ENCODE measurements at regions not wholly inside any gene's neighbourhood (a gene's known extent, or its start where the extent isn't known, plus 50 kb on each side); places are given as distances from the start of the nearest gene placed in this dataset.

DNA sequence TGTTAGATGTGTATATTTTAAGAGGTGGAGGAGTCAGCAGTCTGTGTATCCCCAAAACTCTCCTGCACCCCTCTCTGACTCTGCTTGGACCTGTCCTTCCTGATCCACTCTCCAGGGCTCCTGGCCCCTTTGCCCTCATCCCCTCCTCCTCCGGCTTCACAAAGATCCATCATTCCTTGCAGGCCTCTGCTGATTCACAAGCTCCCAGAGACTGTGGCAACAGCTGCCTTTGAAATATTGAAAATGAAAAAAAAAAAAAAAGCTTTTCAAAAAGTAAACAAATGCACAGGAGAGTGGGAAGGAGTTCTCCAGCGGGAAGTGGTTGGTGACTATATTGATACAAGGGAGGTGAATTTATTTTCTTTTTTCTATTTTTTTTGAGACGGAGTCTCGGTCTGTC, 330.2 kb upstream of the SULF2 start:
- no peak for DNase-seq (ENCODE audit: extremely low read depth, low read depth)

DNA sequence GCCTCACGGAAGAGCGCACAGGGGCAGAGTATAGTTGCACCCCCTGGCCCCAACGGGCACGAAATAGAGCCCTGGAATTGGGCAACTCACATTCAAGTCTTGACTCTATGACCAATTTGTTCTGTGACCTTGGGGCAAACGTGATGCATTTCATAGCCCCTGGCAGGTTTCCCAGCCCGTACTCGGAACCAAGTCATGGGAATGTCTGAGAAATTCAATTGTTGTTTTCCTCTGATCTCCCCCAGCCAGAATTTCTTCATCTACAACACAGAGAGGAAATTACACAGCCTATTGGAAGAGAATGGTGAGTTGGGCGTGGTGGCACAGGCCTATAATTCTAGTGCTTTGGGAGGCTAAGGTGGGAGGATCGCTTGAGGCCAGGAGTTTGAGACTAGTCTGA, 322.3 kb upstream of the SULF2 start:
- no peak for DNase-seq (ENCODE audit: extremely low read depth, low read depth)

DNA sequence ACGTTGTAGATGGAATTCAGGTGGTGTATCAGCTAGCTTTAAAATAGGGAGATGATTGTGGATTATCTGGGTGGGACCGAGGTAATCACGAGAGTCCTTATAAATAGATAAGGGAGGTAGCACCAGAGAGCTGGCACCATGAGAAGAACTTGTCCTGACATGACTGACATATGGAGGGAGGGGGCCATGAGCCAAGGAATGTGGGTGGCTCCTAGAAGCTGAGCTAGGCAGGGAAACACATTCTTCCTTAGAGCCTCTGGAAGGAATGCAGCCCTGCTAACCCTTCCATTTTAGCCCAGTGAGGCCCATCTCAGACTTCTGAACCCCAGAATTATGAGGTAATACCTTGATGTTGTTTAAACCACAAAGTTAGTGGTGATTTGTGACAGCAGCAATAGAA, 321.1 kb upstream of the SULF2 start:
- no peak for DNase-seq (ENCODE audit: extremely low read depth, low read depth)

DNA sequence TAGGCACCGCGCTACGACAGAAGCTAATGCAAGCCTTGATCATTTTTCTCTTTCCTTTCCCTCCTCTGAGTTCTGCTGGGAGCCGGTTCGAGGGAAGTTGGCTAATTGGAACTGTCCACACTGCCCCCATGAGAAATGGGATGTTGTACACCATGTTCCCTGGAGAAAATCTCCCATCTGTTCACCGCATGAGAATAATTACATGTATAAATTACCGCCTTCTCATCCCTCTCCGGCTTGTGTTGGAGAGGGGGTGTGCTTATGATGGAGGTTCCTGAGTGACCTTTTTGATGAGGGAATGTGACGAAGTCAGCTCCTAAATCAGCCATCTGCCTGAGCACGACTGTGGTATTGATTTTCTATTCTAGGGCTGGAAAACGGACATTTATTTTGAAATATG, 320.2 kb upstream of the SULF2 start:
- no peak for DNase-seq (ENCODE audit: extremely low read depth, low read depth)

DNA sequence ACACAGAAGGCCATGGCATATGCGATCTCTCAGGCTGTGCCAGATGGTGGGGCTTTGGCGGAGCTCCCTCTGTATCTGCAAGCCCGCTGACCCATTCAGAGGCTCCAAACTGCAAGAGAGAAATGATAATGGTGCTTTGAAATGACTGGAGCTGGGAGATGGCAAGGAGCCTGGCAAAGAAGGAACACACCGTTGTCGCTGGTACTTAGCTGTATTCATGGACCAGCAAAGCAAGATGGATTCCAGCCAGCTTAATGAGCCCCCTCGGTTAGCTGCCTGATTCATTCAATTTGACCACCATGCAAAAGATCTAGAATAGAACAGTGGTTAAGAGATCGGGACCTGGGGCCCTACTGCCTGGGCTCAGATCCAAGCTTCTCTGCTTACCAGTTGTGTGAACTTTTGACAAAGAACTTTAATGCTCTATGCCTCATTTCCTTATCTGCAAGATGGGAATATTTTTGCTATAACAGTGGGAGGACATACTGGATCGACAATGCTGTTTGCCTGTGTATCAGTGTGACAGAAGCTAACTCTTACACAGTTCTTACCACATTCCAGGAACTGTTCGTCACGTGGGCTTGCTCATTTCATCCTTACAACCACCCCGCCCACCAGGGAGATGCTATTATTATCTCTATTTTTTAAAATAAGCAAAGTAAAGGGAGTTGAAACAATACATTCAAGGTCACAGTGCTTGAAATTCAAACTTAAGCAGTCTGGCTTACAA, 317.8 kb upstream of the SULF2 start:
- no peak for DNase-seq (ENCODE audit: extremely low read depth, low read depth)

DNA sequence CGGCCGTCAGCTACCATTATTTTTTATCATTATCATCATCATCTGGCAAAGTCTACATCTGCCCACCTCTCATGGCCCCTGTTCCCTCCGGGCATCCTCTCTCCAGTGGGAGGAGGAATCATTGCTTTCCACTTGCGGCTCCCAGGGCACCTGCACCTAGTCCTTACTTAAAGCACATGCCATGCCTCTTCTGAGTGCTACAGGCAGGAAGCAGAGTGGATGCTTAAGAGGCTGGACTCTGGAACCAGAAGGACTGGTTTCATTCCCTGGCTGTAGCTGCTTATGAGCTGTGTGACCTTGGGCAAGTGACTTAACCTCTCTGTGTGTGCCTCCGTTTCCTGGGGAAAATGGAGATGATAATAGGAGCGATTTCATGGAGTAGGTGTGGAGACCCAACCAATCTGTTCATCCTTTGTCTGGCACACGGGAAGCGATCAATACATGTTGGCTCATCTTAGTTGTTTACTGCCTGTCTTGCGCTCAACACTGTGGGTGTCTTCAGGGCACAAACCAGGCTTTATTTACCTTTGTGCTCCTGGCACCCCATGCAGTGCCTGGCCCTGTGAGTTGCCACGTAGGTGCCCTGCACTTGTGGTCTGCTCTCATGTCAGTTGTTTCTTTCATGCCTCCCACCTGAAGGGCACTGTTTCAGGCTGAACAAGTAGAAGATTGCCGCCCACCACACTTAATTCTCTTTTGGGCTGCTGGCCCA, 317.0 kb upstream of the SULF2 start:
- no peak for DNase-seq (ENCODE audit: extremely low read depth, low read depth)

DNA sequence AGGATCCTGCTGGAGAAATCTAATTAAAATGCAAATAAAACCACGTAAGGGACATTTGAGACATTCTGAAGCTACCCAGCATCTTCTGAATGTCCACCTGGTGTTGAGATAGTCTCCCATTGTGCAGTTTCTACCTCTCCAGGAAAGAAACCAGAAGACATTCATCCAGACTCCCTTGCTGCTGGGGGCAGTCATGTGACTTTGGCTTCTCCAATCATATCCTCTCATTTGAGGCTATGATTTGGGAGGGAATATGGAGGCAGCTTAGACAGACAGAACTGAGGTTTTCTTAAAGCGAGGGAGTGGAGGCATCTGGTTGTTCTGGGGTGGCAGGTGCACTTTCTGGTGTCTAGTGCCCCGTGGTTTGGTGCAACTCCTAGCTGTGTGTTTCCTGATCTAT, 315.2 kb upstream of the SULF2 start:
- DNase-seq (ENCODE audit: extremely low read depth, low read depth) = no peak

DNA sequence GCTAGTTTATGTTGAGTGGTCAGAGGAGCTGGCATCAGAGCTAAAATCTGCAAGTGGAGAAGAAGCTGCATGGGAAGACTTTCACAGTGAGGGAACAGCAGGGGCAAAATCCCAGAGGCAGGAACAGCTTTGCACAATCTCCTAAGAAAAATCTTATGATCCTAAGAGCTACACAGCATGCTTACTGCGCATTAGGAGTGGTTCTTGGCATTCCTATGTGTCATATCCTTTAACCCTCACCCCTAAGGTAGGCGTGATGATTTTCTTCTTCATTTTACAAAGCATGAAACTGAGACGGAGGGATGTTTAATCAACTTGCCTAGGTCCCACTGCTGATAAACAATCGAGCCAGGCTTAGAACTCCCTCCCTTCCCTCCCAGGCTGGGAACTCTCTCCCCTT, 313.6 kb upstream of the SULF2 start:
- no peak for DNase-seq (ENCODE audit: extremely low read depth, low read depth)

DNA sequence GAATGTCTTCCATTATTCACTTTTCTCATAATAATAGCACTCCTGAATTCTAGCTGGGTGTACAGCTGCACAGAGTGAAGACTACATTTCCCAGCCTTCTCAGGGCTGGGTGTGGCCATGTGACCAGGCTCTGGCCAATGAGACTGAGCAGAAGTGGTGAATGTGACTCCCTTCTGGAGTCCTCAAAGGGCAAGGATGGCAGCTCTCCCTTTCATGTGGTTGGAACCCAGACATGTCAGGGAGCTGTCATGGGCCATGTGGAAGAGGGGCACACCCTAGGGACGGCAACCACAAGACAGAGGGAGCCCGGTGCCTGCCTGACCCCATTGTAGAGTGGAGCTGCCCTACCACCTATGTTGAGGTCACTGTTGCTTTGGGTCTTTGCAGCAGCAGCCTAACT, 312.8 kb upstream of the SULF2 start:
- no peak for DNase-seq (ENCODE audit: extremely low read depth, low read depth)

DNA sequence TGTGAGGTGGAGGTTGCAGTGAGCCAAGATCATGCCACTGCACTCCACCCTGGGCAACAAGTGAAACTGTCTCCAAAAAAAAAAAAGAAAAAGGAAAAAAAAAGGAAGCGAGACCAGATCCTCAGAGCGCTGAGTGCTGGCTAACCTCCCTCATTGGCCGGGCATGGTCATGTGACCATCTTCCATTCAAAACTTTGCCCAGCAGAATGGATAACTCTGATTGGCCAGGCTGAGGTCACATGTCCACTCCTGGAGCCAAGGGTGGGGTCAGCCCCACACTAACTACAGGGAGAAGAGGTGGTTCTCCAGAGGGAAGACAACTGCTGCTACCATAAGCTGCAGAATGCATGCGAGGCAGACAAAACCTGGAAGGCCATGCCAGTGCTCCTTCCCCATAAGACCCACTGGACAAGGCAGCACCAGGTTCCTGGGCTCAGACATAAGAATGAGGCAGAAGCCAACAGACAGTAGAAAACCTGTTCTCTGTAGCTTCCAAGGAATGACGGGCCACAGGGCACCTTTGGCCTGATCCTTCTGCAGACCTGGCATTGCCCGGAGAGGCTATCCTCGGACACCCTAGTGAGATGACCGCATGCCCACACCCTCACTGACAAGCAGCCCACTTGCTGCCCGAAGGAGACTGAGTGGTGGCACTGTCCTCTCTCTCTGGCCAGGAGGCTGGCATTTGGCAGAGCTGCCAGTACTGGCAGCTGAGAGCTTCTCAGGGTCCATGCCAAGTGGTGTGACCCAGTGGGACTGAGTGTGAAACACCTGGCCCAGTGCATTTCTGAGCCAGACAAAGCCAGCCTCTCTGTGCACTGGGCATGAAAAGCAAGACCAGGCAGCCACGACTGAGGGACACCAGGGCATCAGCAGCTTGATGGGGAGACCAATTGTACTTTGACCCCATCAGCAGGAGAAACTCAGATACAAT, 311.9 kb upstream of the SULF2 start:
- no peak for DNase-seq (ENCODE audit: extremely low read depth, low read depth)

DNA sequence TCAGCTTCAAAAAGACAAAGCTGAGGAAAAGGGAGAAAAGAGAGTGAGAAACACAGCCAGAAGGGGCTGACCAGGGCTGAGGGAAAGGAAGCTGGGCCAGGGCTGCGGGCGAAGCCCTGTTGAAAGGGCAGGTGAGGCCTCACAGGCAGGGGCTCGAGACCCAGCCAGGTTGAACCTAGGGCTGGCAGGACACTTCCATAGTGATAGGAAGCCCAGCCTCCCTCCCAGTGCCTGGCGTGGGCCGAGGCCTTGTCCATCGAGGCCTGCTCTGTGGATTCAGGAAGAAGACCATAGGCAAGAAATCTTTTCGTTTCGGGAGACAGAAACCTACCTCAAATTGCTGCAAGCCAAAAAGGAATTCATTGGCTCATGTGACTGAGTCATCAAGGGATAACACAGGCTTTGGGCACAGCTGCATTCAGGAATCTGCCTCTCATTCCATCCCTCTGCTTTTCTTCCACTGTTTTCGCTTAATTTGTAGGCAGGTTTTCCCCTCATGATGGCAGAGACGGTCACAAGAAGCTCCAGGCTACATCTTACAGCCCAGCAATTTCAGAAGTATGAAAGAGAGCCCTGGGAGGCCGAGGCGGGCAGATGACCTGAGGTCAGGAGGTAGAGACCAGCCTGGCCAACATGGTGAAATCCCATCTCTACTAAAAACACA, 311.1 kb upstream of the SULF2 start:
- DNase-seq (ENCODE audit: extremely low read depth, low read depth) = no peak

DNA sequence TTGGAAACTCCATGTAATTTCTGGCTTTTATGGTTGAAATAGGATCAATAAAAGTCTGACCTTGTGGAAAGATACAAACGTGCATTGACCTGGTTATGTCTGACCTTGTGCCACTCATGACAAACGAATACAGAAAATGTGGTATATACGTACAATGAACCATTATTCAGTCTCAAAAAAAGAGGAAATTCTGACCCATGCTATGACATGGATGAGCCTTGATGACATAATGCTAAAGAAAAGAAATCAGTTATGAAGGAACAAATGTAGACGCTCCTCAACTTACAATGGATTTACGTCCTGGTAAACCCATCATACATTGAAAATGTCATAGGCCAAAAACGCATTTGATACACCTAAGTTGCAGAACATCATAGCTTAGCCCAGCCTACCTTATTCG, 309.7 kb upstream of the SULF2 start:
- DNase-seq (ENCODE audit: extremely low read depth, low read depth) = no peak

DNA sequence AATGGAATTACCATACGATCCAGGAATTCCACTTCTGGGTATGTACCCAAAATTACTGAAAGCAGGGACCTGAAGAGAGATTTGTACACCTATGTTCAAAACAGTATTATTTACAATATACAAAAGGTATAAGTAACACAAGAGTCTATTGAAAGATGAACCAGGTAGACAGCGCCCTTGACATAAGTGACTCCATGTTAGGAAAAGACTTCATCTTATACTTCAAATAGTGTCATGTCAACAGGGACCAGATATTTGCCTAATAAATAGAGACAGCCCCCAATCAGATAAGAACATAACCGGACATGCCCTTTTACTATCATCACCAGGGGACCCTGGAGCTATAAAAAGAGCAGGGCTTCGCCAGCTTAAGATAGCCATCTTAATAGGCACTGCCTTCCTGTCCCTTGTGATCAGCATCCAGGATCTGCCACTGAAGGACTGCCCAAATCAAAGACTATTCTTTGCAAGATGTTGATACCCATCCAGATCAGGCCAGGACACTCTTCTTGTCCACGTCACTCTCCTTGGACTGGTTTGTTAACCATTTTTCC, 309.0 kb upstream of the SULF2 start:
- DNase-seq (ENCODE audit: extremely low read depth, low read depth) = no peak

DNA sequence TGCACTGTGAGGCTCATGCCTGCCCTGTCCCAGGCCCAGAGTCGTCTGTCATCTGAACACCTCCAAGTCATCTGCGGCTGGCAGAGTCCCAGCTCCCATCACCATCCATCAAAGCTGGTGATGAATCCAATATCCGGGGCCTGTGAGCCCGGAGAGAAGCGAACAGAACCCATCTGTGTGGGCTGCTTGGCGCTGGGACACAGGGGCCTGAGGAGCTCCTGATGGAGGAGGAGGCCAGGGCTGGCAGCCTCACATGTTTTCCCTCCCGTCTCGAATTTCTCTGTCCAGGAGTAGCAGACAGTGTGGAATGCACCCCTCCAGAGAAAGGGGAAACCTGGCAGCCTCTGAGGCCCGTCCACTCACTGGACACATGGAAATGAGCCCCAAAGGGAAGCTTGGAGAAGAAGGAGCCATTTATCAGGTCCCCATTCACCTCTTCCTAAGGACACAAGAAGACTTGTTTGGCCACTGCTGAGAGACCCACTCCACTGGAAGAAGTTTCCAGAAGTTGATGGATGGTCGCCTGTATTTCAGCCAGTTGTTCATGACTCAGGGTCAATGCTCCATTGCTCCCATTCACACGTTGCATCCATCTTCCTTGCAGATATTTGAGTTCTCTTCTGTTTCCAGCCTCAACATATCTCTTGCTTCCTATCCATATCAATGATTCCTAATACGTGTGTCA, 307.5 kb upstream of the SULF2 start:
- DNase-seq (ENCODE audit: extremely low read depth, low read depth) = no peak

DNA sequence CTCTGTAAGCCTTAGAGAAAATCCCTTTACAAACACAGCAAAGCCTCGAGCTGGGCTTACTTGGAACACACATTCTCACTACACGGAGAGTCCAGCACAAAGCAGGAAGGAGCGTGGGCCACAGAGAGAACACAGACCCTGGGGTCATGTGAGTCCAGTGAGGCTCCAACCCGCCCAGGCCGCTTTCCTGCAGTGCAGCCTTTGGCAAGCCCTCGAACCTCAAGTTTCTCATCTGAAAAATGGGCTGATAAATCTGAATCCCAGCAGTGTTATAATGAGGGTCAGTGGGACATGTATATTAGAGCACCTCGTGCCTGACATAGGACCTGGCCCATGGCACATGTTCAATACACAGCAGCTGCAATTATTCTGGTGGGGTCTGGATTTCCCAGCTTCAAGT, 305.5 kb upstream of the SULF2 start:
- DNase-seq (ENCODE audit: extremely low read depth, low read depth) = no peak

DNA sequence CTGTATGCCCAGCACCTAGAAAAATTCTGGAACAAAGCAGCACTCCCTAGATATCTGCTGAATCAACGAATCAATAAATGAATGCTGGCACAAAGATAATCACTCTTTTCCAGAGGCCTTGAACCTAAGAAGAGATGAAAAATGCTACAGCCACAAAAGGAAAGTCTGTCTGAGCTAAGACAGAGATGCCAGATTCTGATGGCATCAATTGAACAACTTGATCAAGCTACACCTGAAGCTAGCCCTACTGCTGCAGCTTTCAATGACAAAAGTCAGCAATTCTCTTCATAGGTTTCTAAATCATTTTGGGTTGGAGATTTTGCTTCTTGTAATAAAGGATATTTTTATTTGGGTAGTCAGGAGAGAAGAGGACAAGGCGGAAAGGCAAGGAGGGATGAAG, 305.0 kb upstream of the SULF2 start:
- no peak for DNase-seq (ENCODE audit: extremely low read depth, low read depth)

DNA sequence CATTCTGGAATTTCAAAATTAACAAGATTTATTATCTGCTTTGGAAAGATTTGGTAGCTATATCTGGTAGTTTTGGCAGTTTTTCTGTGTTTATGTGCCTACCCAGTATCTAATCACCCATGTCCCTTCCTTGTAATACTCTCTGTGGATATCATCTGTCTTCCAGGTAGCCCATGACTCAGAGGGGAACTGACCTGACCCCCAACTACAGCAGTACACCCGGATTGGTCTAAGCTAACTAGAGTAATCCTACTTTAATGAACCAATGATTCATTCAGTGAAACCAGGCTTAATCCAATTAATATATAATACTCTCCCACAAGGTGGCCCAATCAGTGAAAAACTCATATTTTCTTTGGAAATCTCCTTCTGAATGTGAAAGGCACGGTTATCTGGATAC, 295.3 kb upstream of the SULF2 start:
- no peak for DNase-seq (ENCODE audit: extremely low read depth, low read depth)

DNA sequence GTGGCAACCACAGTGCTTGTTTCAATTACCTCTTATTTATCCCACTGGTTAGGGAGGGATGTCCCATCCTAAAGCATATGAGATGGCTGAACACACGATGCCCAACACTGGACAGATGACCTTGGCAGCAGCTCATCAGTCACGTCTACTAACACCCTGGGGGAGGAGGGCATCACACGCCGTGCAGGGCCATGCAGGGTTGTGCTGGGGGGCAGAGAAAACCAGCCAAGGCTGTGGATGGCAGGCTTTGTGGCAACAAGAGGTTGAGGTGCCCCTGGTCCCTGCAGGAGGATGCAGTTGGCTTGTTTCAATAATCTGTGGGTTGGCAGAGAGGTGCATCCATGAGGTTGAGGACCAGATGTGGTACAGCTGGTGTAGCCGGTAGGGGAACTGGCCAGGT, 293.7 kb upstream of the SULF2 start:
- no peak for DNase-seq (ENCODE audit: extremely low read depth, low read depth)

DNA sequence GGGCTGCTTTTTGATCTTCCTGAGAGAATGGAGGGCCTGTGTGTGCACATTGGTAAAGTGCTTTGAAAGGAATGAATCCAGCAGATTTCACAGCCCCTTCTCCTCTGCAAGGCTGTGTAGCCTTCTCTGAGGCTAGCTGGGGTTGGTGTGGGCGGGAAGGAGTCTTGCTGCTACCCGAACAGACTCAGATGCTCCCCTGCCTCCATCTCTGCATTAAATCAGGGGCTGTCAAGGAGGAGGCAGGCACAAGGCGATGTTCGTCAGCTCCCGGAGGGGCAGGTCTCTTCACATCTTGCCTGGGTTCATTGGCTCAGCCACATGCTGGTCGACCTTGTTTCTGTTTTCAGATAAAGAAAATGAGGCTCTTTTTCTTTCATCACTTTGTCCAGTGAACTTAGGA, 291.5 kb upstream of the SULF2 start:
- no peak for DNase-seq (ENCODE audit: extremely low read depth, low read depth)

DNA sequence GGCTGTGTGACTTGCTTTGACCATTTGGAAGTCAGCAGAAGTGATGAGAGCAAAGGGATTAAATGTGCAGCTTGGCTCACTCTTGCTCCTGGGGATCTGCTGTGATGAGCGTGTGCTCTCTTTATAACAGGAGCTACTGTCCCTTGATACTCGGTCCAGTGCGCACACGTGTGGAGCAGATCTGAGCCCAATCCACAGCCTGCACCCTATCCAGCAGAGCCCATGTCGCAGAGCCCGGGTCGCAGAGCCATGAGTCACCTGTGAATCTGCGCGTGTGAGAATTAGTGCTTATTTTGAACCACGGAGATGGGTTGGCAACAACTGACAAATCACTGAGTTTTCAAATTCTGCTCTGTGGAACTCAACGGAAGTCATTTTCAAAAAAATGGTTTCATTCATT, 291.0 kb upstream of the SULF2 start:
- no peak for DNase-seq (ENCODE audit: extremely low read depth, low read depth)
